ENCODE measurements at regions not wholly inside any gene's neighbourhood (a gene's known extent, or its start where the extent isn't known, plus 50 kb on each side); places are given as distances from the start of the nearest gene placed in this dataset.

DNA sequence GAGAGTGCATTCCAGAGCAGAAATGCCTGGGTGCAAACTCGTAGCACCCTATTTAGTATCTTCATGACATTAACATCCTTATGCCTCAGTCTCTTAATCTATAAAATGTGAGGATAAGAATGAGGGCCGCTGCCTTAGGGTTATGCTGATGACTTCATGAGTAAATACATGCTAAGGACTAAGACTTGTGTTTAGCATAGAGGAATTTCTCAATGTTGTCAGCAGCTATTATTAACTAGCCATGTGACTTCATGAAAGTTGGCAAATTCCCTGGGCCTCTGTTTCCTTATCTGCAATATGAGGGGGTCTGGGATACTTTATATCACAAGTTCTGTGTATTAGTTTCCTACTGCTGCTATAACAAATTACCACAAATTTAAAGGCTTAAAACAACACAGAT is 108.1 kb upstream of the RIPOR2 start:
- H3K4me3 ChIP-seq, result no peak overlapping the region
- Mint-ChIP-seq H3K27ac (no peak overlapping the region), H3K4me3 (no peak overlapping the region), H3K27me3 (ENCODE audit: insufficient read depth, low read depth) (peaks cover 4% of the 10 kb centered on the region), H3K4me1 (peaks cover 13% of the 10 kb centered on the region), H3K36me3 (no peaks in the 10 kb centered on the region), H3K9me3 (no peaks in the 10 kb centered on the region)
- H3K4me2 ChIP-seq, result no peak overlapping the region
- no peak overlapping the region for H3K9ac ChIP-seq
- no peaks in the 10 kb centered on the region for H3K27me3 ChIP-seq
- H3F3A ChIP-seq (ENCODE audit: low read depth), result no peaks in the 10 kb centered on the region
- H3K4me1 ChIP-seq, result no peaks in the 10 kb centered on the region
- no peaks in the 10 kb centered on the region for H3K79me2 ChIP-seq (ENCODE audit: low read depth)
- TF ChIP-seq EZH2phosphoT487 (IDR thresholded peaks at IDR 0.05), result no peak
- TF ChIP-seq, protein P1, sequence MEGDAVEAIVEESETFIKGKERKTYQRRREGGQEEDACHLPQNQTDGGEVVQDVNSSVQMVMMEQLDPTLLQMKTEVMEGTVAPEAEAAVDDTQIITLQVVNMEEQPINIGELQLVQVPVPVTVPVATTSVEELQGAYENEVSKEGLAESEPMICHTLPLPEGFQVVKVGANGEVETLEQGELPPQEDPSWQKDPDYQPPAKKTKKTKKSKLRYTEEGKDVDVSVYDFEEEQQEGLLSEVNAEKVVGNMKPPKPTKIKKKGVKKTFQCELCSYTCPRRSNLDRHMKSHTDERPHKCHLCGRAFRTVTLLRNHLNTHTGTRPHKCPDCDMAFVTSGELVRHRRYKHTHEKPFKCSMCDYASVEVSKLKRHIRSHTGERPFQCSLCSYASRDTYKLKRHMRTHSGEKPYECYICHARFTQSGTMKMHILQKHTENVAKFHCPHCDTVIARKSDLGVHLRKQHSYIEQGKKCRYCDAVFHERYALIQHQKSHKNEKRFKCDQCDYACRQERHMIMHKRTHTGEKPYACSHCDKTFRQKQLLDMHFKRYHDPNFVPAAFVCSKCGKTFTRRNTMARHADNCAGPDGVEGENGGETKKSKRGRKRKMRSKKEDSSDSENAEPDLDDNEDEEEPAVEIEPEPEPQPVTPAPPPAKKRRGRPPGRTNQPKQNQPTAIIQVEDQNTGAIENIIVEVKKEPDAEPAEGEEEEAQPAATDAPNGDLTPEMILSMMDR (IDR thresholded peaks at IDR 0.05), result no peak
- no peak for TF ChIP-seq EZH2 (IDR thresholded peaks at IDR 0.05)
- no peak overlapping the region for H2AFZ ChIP-seq (replicated peaks)
- no peak for DNase-seq (ENCODE audit: low spot score)
- no peaks in the 10 kb centered on the region for H3K9me3 ChIP-seq (ENCODE audit: low read depth)
- H3K36me3 ChIP-seq, result no peaks in the 10 kb centered on the region
- H4K20me1 ChIP-seq (ENCODE audit: low read depth), result no peaks in the 10 kb centered on the region
- no peak overlapping the region for H3K27ac ChIP-seq

DNA sequence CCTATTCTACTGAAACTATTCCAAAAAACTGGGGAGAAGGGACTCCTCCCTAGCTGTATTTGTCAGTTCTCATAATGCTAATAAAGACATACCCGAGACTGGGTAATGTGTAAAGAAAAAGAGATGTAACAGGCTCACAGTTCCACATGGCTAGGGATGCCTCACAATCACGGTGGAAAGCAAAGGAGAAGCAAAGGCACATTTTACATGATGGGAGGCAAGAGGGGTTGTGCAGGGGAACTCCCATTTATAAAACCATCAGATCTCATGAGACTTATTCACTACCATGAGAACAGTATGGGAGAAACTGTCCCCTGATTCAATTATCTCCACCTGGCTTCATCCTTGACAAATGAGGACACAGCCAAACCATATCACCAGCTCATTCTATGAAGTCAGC is 111.2 kb upstream of the RIPOR2 start:
- DNase-seq (ENCODE audit: low spot score), result no peak
- no peaks in the 10 kb centered on the region for H3K4me1 ChIP-seq
- H3F3A ChIP-seq (ENCODE audit: low read depth), result no peaks in the 10 kb centered on the region
- TF ChIP-seq EZH2 (IDR thresholded peaks at IDR 0.05), result no peak
- TF ChIP-seq EZH2phosphoT487 (IDR thresholded peaks at IDR 0.05), result no peak
- TF ChIP-seq, protein P1 (IDR thresholded peaks at IDR 0.05), result no peak
- H3K79me2 ChIP-seq (ENCODE audit: low read depth), result no peaks in the 10 kb centered on the region
- no peaks in the 10 kb centered on the region for H3K36me3 Mint-ChIP-seq
- no peak overlapping the region for H3K27ac Mint-ChIP-seq
- H3K27me3 ChIP-seq, result no peaks in the 10 kb centered on the region
- no peak overlapping the region for H3K27ac ChIP-seq
- no peaks in the 10 kb centered on the region for H3K36me3 ChIP-seq
- no peak overlapping the region for H3K4me3 ChIP-seq
- no peak overlapping the region for H3K9ac ChIP-seq
- no peaks in the 10 kb centered on the region for H3K9me3 ChIP-seq (ENCODE audit: low read depth)
- H3K4me2 ChIP-seq, result no peak overlapping the region
- H4K20me1 ChIP-seq (ENCODE audit: low read depth), result no peaks in the 10 kb centered on the region
- peaks cover 6% of the 10 kb centered on the region for H3K4me1 Mint-ChIP-seq
- H3K27me3 Mint-ChIP-seq (ENCODE audit: insufficient read depth, low read depth), result peaks cover 4% of the 10 kb centered on the region
- no peak overlapping the region for H2AFZ ChIP-seq (replicated peaks)
- H3K9me3 Mint-ChIP-seq, result no peaks in the 10 kb centered on the region
- H3K4me3 Mint-ChIP-seq, result no peak overlapping the region

DNA sequence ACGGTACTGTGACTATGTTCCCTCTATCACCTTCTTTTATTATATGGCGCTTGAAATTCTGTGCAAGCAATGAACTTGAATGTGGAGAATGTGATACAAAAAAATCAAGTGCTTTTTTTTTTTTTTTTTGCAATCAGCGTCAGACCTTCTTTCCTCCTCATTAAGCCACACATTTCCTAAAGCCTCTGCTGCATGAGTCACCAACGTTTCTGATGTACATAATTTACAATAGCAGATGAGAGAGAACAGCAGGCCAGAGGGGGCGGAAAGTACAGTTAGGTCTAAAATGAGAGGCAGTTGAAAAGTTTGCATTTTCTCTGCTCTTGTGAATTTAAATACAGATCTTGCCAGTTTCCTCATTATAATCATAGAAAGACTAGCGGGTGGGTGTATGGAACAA is 114.6 kb upstream of the RIPOR2 start:
- H3K9me3 Mint-ChIP-seq, result no peaks in the 10 kb centered on the region
- Histone ChIP-seq H2AFZ (replicated peaks) (no peak overlapping the region), H3K36me3 (no peaks in the 10 kb centered on the region), H4K20me1 (ENCODE audit: low read depth) (no peaks in the 10 kb centered on the region), H3K27ac (no peak overlapping the region), H3K4me1 (no peaks in the 10 kb centered on the region), H3K9me3 (ENCODE audit: low read depth) (no peaks in the 10 kb centered on the region), H3K79me2 (ENCODE audit: low read depth) (no peaks in the 10 kb centered on the region), H3K27me3 (no peaks in the 10 kb centered on the region), H3K4me2 (no peak overlapping the region), H3F3A (ENCODE audit: low read depth) (no peaks in the 10 kb centered on the region), H3K9ac (no peak overlapping the region), H3K4me3 (no peak overlapping the region)
- H3K27me3 Mint-ChIP-seq (ENCODE audit: insufficient read depth, low read depth), result peaks cover 2% of the 10 kb centered on the region
- TF ChIP-seq EZH2 (IDR thresholded peaks at IDR 0.05) (no peak), EZH2phosphoT487 (IDR thresholded peaks at IDR 0.05) (no peak)
- TF ChIP-seq, protein P1 (IDR thresholded peaks at IDR 0.05), result no peak
- H3K27ac Mint-ChIP-seq, result no peak overlapping the region
- no peak for DNase-seq (ENCODE audit: low spot score)
- H3K36me3 Mint-ChIP-seq, result no peaks in the 10 kb centered on the region
- no peaks in the 10 kb centered on the region for H3K4me1 Mint-ChIP-seq
- no peak overlapping the region for H3K4me3 Mint-ChIP-seq

Measured in neural progenitor cell (in vitro differentiated cells).